ENCODE measurements at regions not wholly inside any gene's neighbourhood (a gene's known extent, or its start where the extent isn't known, plus 50 kb on each side); places are given as distances from the start of the nearest gene placed in this dataset.

DNA sequence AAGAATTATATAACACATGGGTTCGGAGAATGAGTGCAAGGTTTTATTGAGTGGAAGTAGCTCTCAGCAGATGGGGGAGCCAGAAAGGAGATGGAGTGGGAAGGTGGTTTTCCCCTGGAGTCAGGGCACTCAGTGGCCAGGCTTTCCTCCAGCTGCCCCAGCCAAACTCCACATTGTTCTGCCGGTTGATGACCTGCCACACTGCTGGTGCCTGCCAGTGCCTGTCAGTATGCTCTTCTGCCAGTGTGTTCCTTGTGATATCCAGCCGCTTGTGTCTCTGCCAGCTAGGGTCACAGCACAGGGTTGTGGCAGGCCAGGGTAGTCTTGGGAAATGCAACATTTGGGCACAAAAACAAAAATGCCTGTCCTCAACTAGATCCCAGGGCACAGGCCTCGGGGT, 604.8 kb upstream of the TECRL start:
- TF ChIP-seq POLR2AphosphoS5 (IDR thresholded peaks at IDR 0.05; ENCODE audit: low read depth) (no peak), EZH2 (IDR thresholded peaks at IDR 0.05; ENCODE audit: low read depth, unreplicated experiment) (no peak), EZH2phosphoT487 (IDR thresholded peaks at IDR 0.05; ENCODE audit: unreplicated experiment) (no peak), JUNB (IDR thresholded peaks at IDR 0.05; ENCODE audit: unreplicated experiment) (no peak), CREB1 (CRISPR knock-in tag; IDR thresholded peaks at IDR 0.05; ENCODE audit: low read depth) (no peak), NANOG (IDR thresholded peaks at IDR 0.05; ENCODE audit: borderline replicate concordance) (no peak), ZNF114 (CRISPR knock-in tag; IDR thresholded peaks at IDR 0.05) (no peak)
- TF ChIP-seq, protein P1, sequence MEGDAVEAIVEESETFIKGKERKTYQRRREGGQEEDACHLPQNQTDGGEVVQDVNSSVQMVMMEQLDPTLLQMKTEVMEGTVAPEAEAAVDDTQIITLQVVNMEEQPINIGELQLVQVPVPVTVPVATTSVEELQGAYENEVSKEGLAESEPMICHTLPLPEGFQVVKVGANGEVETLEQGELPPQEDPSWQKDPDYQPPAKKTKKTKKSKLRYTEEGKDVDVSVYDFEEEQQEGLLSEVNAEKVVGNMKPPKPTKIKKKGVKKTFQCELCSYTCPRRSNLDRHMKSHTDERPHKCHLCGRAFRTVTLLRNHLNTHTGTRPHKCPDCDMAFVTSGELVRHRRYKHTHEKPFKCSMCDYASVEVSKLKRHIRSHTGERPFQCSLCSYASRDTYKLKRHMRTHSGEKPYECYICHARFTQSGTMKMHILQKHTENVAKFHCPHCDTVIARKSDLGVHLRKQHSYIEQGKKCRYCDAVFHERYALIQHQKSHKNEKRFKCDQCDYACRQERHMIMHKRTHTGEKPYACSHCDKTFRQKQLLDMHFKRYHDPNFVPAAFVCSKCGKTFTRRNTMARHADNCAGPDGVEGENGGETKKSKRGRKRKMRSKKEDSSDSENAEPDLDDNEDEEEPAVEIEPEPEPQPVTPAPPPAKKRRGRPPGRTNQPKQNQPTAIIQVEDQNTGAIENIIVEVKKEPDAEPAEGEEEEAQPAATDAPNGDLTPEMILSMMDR (conservative IDR thresholded peaks at IDR 0.05; ENCODE audit: low read depth in 2 of 2) = no peak
- TF ChIP-seq, protein P2, sequence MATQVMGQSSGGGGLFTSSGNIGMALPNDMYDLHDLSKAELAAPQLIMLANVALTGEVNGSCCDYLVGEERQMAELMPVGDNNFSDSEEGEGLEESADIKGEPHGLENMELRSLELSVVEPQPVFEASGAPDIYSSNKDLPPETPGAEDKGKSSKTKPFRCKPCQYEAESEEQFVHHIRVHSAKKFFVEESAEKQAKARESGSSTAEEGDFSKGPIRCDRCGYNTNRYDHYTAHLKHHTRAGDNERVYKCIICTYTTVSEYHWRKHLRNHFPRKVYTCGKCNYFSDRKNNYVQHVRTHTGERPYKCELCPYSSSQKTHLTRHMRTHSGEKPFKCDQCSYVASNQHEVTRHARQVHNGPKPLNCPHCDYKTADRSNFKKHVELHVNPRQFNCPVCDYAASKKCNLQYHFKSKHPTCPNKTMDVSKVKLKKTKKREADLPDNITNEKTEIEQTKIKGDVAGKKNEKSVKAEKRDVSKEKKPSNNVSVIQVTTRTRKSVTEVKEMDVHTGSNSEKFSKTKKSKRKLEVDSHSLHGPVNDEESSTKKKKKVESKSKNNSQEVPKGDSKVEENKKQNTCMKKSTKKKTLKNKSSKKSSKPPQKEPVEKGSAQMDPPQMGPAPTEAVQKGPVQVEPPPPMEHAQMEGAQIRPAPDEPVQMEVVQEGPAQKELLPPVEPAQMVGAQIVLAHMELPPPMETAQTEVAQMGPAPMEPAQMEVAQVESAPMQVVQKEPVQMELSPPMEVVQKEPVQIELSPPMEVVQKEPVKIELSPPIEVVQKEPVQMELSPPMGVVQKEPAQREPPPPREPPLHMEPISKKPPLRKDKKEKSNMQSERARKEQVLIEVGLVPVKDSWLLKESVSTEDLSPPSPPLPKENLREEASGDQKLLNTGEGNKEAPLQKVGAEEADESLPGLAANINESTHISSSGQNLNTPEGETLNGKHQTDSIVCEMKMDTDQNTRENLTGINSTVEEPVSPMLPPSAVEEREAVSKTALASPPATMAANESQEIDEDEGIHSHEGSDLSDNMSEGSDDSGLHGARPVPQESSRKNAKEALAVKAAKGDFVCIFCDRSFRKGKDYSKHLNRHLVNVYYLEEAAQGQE (IDR thresholded peaks at IDR 0.05; ENCODE audit: unreplicated experiment) = no peak
- TF ChIP-seq, protein P3, sequence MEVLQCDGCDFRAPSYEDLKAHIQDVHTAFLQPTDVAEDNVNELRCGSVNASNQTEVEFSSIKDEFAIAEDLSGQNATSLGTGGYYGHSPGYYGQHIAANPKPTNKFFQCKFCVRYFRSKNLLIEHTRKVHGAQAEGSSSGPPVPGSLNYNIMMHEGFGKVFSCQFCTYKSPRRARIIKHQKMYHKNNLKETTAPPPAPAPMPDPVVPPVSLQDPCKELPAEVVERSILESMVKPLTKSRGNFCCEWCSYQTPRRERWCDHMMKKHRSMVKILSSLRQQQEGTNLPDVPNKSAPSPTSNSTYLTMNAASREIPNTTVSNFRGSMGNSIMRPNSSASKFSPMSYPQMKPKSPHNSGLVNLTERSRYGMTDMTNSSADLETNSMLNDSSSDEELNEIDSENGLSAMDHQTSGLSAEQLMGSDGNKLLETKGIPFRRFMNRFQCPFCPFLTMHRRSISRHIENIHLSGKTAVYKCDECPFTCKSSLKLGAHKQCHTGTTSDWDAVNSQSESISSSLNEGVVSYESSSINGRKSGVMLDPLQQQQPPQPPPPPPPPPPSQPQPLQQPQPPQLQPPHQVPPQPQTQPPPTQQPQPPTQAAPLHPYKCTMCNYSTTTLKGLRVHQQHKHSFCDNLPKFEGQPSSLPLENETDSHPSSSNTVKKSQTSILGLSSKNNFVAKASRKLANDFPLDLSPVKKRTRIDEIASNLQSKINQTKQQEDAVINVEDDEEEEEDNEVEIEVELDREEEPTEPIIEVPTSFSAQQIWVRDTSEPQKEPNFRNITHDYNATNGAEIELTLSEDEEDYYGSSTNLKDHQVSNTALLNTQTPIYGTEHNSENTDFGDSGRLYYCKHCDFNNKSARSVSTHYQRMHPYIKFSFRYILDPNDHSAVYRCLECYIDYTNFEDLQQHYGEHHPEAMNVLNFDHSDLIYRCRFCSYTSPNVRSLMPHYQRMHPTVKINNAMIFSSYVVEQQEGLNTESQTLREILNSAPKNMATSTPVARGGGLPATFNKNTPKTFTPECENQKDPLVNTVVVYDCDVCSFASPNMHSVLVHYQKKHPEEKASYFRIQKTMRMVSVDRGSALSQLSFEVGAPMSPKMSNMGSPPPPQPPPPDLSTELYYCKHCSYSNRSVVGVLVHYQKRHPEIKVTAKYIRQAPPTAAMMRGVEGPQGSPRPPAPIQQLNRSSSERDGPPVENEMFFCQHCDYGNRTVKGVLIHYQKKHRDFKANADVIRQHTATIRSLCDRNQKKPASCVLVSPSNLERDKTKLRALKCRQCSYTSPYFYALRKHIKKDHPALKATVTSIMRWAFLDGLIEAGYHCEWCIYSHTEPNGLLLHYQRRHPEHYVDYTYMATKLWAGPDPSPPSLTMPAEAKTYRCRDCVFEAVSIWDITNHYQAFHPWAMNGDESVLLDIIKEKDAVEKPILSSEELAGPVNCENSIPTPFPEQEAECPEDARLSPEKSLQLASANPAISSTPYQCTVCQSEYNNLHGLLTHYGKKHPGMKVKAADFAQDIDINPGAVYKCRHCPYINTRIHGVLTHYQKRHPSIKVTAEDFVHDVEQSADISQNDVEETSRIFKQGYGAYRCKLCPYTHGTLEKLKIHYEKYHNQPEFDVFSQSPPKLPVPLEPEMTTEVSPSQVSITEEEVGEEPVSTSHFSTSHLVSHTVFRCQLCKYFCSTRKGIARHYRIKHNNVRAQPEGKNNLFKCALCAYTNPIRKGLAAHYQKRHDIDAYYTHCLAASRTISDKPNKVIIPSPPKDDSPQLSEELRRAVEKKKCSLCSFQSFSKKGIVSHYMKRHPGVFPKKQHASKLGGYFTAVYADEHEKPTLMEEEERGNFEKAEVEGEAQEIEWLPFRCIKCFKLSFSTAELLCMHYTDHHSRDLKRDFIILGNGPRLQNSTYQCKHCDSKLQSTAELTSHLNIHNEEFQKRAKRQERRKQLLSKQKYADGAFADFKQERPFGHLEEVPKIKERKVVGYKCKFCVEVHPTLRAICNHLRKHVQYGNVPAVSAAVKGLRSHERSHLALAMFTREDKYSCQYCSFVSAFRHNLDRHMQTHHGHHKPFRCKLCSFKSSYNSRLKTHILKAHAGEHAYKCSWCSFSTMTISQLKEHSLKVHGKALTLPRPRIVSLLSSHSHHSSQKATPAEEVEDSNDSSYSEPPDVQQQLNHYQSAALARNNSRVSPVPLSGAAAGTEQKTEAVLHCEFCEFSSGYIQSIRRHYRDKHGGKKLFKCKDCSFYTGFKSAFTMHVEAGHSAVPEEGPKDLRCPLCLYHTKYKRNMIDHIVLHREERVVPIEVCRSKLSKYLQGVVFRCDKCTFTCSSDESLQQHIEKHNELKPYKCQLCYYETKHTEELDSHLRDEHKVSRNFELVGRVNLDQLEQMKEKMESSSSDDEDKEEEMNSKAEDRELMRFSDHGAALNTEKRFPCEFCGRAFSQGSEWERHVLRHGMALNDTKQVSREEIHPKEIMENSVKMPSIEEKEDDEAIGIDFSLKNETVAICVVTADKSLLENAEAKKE (CRISPR knock-in tag; IDR thresholded peaks at IDR 0.05) = no peak
- TF ChIP-seq, protein P4, sequence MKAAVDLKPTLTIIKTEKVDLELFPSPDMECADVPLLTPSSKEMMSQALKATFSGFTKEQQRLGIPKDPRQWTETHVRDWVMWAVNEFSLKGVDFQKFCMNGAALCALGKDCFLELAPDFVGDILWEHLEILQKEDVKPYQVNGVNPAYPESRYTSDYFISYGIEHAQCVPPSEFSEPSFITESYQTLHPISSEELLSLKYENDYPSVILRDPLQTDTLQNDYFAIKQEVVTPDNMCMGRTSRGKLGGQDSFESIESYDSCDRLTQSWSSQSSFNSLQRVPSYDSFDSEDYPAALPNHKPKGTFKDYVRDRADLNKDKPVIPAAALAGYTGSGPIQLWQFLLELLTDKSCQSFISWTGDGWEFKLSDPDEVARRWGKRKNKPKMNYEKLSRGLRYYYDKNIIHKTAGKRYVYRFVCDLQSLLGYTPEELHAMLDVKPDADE (IDR thresholded peaks at IDR 0.05) = no peak

Measured in GM23338 (cell line).